GM12892 (cell line): ENCODE measurements at regions not wholly inside any gene's neighbourhood (a gene's known extent, or its start where the extent isn't known, plus 50 kb on each side); places are given as distances from the start of the nearest gene placed in this dataset.

Experiments
- POLR2A ChIP-seq: IDR thresholded peaks from 2 replicates; pipeline ENCODE4 v1.6.1; 2011; ENCODE audit warnings: low read depth, low read length, control low read depth
- POLR2AphosphoS5 ChIP-seq: IDR thresholded peaks from 2 replicates; pipeline ENCODE4 v1.6.1; 2011; ENCODE audit warnings: low read depth, low read length, control low read depth
- TAF1 ChIP-seq: IDR thresholded peaks from 2 replicates; pipeline ENCODE4 v1.6.1; 2011; ENCODE audit warnings: low read depth, mild to moderate bottlenecking, control low read depth, low read length, borderline replicate concordance

DNA sequence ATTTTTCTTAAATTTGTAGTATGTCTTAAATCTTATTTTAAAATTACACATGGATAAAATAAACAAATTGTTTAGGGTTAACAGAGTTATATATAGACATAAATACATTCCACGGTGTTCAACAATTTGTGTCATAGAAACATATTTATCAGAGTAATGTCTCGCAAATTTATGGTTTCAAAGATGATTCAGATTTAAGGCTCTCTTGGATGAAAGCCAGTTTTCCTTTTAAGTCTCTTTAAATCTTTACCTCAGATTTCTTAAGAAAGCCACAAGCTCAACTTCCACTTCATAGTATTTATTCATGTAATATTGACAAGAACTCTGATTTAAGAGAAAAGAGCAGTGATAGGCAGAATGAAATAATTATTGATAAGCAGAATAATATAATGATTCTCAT, 1254.8 kb upstream of the ADGRL3 start:
- no peak for TF ChIP-seq POLR2A
- TF ChIP-seq POLR2AphosphoS5, result no peak
- TF ChIP-seq TAF1, result no peak
